ENCODE measurements at regions not wholly inside any gene's neighbourhood (a gene's known extent, or its start where the extent isn't known, plus 50 kb on each side); places are given as distances from the start of the nearest gene placed in this dataset.

GRCh38 chr13:72637561-72637960, 89.9 kb downstream of the MZT1 start:
- TF ChIP-seq, protein P1, sequence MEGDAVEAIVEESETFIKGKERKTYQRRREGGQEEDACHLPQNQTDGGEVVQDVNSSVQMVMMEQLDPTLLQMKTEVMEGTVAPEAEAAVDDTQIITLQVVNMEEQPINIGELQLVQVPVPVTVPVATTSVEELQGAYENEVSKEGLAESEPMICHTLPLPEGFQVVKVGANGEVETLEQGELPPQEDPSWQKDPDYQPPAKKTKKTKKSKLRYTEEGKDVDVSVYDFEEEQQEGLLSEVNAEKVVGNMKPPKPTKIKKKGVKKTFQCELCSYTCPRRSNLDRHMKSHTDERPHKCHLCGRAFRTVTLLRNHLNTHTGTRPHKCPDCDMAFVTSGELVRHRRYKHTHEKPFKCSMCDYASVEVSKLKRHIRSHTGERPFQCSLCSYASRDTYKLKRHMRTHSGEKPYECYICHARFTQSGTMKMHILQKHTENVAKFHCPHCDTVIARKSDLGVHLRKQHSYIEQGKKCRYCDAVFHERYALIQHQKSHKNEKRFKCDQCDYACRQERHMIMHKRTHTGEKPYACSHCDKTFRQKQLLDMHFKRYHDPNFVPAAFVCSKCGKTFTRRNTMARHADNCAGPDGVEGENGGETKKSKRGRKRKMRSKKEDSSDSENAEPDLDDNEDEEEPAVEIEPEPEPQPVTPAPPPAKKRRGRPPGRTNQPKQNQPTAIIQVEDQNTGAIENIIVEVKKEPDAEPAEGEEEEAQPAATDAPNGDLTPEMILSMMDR (conservative IDR thresholded peaks at IDR 0.05; ENCODE audit: low read length): no peak
- TF ChIP-seq EZH2phosphoT487 (IDR thresholded peaks at IDR 0.05; ENCODE audit: borderline replicate concordance): no peak

Data from Loucy (cell line).